HFFc6 (cell line): ENCODE measurements at regions not wholly inside any gene's neighbourhood (a gene's known extent, or its start where the extent isn't known, plus 50 kb on each side); places are given as distances from the start of the nearest gene placed in this dataset.

Experiments
- DNase-seq: peaks from one replicate; pipeline ENCODE4 v3.0.0-alpha.2; 2018
- H3K27ac Mint-ChIP-seq: 2 replicates; pipeline ENCODE4 v1.8.0; 2020; ENCODE audit warnings: mild to moderate bottlenecking, mixed read lengths
- H3K27me3 Mint-ChIP-seq: 2 replicates; pipeline ENCODE4 v1.8.0; 2021; ENCODE audit warnings: mild to moderate bottlenecking, moderate library complexity, mixed read lengths; ENCODE audit not compliant: insufficient read depth
- H3K36me3 Mint-ChIP-seq: 2 replicates; pipeline ENCODE4 v1.8.0; 2021; ENCODE audit warnings: low read depth, mixed read lengths
- H3K4me1 Mint-ChIP-seq: 2 replicates; pipeline ENCODE4 v1.8.0; 2020; ENCODE audit warnings: low read depth, mixed read lengths
- H3K4me3 Mint-ChIP-seq: 2 replicates; pipeline ENCODE4 v1.8.0; 2020; ENCODE audit warnings: mild to moderate bottlenecking, moderate library complexity, mixed read lengths
- H3K9me3 Mint-ChIP-seq: 2 replicates; pipeline ENCODE4 v1.8.0; 2020; ENCODE audit warnings: mild to moderate bottlenecking, mixed read lengths
- TF ChIP-seq, protein P1 (sequence below): fragments of 200-600 bp; sonication (generic); IDR thresholded peaks from 2 replicates; pipeline ENCODE4 v1.5.0; 2021; ENCODE audit warnings: antibody characterized with exemption, mild to moderate bottlenecking

DNA sequence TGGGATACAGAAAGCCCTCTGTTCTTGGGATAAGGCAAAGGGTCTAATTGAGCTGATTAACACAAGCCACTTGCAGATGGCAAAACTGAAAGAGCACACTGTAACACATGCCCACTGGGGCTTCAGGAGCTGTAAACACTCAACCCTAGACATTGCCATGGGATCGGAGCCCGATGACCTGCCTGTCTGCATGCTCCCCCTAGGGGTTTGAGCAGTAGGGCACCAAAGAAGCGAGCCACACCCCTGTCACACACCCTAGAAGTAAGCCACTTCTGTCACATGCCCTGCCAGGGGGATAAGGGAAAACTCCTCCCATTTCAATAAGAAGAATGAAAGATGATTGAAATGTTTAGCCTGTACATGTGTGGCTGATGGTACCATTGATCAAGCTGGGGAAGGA, 81.3 kb upstream of the IRX6 start:
- no peaks in the 10 kb centered on the region for H3K4me1 Mint-ChIP-seq
- DNase-seq: no peak
- TF ChIP-seq, protein P1, sequence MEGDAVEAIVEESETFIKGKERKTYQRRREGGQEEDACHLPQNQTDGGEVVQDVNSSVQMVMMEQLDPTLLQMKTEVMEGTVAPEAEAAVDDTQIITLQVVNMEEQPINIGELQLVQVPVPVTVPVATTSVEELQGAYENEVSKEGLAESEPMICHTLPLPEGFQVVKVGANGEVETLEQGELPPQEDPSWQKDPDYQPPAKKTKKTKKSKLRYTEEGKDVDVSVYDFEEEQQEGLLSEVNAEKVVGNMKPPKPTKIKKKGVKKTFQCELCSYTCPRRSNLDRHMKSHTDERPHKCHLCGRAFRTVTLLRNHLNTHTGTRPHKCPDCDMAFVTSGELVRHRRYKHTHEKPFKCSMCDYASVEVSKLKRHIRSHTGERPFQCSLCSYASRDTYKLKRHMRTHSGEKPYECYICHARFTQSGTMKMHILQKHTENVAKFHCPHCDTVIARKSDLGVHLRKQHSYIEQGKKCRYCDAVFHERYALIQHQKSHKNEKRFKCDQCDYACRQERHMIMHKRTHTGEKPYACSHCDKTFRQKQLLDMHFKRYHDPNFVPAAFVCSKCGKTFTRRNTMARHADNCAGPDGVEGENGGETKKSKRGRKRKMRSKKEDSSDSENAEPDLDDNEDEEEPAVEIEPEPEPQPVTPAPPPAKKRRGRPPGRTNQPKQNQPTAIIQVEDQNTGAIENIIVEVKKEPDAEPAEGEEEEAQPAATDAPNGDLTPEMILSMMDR: no peak
- H3K27ac Mint-ChIP-seq: no peak overlapping the region
- peaks cover 4% of the 10 kb centered on the region; the same call in 1 of the 2 replicates for H3K27me3 Mint-ChIP-seq
- no peaks in the 10 kb centered on the region for H3K36me3 Mint-ChIP-seq
- no peak overlapping the region for H3K4me3 Mint-ChIP-seq
- H3K9me3 Mint-ChIP-seq: peaks cover 11% of the 10 kb centered on the region

DNA sequence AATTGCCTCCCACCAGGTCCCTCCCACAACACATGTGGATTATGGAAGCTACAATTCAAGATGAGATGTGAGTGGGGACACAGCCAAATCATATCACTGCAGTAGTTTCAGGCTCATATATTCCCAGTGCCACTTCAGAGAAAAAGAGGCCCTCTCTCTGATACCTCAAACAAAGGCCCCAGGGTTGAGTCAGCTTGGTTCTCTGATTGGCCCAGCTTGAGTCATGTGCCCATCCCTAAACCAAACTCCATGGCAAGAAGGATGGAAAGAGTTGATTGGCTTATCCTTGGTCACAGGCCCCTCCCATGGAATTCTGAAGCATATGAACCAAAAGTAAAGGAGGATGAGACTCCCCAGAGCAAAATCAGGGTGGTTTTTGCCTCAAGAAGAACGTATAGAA, 75.9 kb upstream of the IRX6 start:
- Mint-ChIP-seq H3K4me1 (no peaks in the 10 kb centered on the region), H3K27ac (no peak overlapping the region), H3K27me3 (0 out of 2 replicates have a peak, but pooled peaks cover 2% of the 10 kb centered on the region), H3K36me3 (no peaks in the 10 kb centered on the region), H3K9me3 (peaks cover 13% of the 10 kb centered on the region), H3K4me3 (no peak overlapping the region)
- no peak for DNase-seq
- TF ChIP-seq, protein P1: no peak

DNA sequence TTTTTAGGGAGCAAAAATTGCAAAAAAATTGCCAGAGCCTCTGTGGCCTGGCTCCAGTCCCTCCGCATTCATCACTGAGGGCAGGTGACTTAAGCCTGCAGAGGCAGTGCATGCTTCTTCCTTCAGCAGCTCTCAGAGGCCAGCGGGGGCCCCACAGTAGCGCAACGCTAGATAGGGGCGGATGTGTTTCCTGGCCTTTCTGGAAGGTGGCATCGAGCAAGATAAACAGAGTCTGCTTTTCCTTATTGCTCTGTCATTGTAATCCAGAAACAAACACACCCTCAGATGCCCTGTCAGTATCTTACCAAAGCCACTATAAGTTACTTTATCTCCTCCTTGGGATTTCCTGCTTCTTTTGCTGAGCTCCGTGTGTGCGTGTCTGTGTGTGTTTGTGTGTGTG, 75.5 kb upstream of the IRX6 start:
- Mint-ChIP-seq H3K36me3 (no peaks in the 10 kb centered on the region), H3K4me1 (no peaks in the 10 kb centered on the region), H3K27ac (no peak overlapping the region), H3K27me3 (0 out of 2 replicates have a peak, but pooled peaks cover 2% of the 10 kb centered on the region), H3K9me3 (peaks cover 10% of the 10 kb centered on the region), H3K4me3 (no peak overlapping the region)
- no peak for DNase-seq
- TF ChIP-seq, protein P1: no peak

DNA sequence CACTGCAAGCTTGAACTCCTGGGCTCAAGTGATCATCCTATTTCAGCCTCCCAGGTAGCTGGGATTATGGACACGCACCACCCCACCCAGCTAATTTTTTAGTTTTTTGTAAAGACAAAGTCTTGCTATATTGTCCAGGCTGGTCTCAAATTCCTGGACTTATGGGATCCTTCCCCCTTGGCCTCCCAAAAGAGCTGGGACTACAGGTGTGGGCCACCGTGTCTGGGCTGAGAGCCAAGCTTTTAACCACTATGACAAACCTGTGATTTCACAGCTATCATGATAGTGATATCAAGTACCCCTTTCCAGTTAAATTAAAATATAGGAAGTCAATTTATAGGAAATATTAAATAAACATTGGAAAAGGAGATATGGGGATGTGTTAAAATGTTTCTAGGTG, 74.6 kb upstream of the IRX6 start:
- no peak for DNase-seq
- H3K27ac Mint-ChIP-seq: no peak overlapping the region
- H3K36me3 Mint-ChIP-seq: no peaks in the 10 kb centered on the region
- H3K4me3 Mint-ChIP-seq: no peak overlapping the region
- H3K9me3 Mint-ChIP-seq: peaks cover 10% of the 10 kb centered on the region
- H3K4me1 Mint-ChIP-seq: no peaks in the 10 kb centered on the region
- TF ChIP-seq, protein P1: no peak
- 0 out of 2 replicates have a peak, but pooled peaks cover 2% of the 10 kb centered on the region for H3K27me3 Mint-ChIP-seq

DNA sequence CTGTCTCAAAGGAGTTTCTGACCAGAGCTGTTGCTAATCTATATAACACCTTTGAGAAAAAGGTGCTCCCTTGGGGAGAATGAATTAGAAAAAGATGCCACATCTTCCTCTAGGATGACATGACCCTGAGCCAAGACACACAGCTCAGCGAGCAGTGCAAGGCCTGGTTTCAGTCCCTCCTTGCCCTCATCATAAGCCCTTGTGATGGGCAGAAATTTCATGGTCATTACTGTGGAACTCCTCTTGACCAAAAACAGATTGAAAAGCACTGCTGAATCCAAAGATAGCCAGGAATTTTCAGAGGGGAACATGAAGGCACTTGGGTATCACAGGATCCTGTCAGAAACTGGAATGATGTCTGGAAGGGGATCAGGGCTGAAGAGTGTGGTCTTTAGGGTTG, 74.1 kb upstream of the IRX6 start:
- no peak for DNase-seq
- Mint-ChIP-seq H3K4me3 (no peak overlapping the region), H3K9me3 (peaks cover 10% of the 10 kb centered on the region), H3K36me3 (no peaks in the 10 kb centered on the region), H3K4me1 (no peaks in the 10 kb centered on the region), H3K27me3 (0 out of 2 replicates have a peak, but pooled peaks cover 2% of the 10 kb centered on the region), H3K27ac (no peak overlapping the region)
- TF ChIP-seq, protein P1: no peak

DNA sequence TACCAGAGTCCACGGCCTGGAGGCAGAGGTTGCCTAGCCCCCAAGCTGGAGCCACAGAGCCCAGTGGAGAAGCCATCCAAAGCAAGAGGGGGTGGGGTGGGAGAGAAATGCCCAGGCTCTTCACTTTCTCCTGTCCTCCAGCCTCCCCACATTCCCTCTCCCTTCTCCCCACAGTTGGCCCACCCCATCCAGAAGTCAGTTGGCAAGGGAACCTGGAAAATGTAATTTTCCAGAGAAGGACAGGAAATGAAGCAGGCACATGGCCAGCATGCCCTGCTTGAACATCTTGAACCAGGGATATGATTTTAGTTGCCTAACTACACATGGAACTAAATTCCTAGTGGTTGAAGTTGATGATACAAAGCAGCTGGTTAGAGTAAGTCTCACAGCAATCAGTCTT, 73.3 kb upstream of the IRX6 start:
- no peaks in the 10 kb centered on the region for H3K36me3 Mint-ChIP-seq
- H3K27me3 Mint-ChIP-seq: no peaks in the 10 kb centered on the region
- H3K4me3 Mint-ChIP-seq: no peak overlapping the region
- no peak overlapping the region for H3K27ac Mint-ChIP-seq
- H3K4me1 Mint-ChIP-seq: no peaks in the 10 kb centered on the region
- TF ChIP-seq, protein P1: no peak
- peaks cover 10% of the 10 kb centered on the region for H3K9me3 Mint-ChIP-seq
- DNase-seq: no peak
